C4-2B (cell line): ENCODE measurements at regions not wholly inside any gene's neighbourhood (a gene's known extent, or its start where the extent isn't known, plus 50 kb on each side); places are given as distances from the start of the nearest gene placed in this dataset.

ENCODE experiments used
- CTCF ChIP-seq: fragments of 450-650 bp; conservative IDR thresholded peaks from 2 replicates; pipeline ENCODE4 v1.5.1; 2017; ENCODE audit warnings: mild to moderate bottlenecking
- ZFX ChIP-seq: fragments of 450-650 bp; IDR thresholded peaks from 2 replicates; pipeline ENCODE4 v1.6.1; 2017

GRCh38 chr7:15922002-15922401 lies 235.5 kb upstream of the MEOX2 start:
- no peak for TF ChIP-seq CTCF
- TF ChIP-seq ZFX = no peak
